ENCODE measurements at regions not wholly inside any gene's neighbourhood (a gene's known extent, or its start where the extent isn't known, plus 50 kb on each side); places are given as distances from the start of the nearest gene placed in this dataset.
A peak's percentile ranks its signal among the peaks of the same experiment; 100 is the strongest.

DNA sequence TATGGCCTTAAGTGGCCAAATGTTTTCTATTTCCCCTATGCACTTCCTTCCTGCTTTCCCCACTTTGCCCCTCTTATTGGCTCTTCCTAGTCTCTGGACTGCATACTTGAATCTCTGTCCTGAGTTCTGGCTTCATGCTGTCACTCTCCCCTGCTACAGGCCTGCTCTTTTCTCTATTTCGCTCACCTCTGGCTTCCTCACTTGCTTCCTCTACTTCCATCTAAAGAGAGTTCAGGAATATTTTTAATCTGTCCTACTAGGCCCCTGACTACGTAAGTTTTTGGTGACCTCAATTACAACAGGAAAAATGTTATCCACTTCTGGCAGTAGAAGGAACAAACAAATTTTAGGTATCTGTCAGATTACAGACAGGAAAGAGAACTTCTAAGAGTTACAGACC is 65.7 kb upstream of the WDR17 start:
- H3K4me3 Mint-ChIP-seq (ENCODE audit: unreplicated experiment): no peak overlapping the region
- peaks cover 5% of the 10 kb centered on the region for H3K4me1 Mint-ChIP-seq (ENCODE audit: low read depth, unreplicated experiment)
- Histone ChIP-seq H3K4me3 (ENCODE audit: insufficient read depth, low read depth, low read length) (no peak overlapping the region), H3K79me2 (ENCODE audit: insufficient read depth, low read length) (no peaks in the 10 kb centered on the region), H3K9ac (ENCODE audit: low read length) (no peak overlapping the region), H3K36me3 (ENCODE audit: insufficient read depth, low read length) (no peaks in the 10 kb centered on the region), H3K27ac (ENCODE audit: low read depth, low read length) (no peak overlapping the region), H3K9me3 (ENCODE audit: insufficient read depth, low read depth, low read length) (no peaks in the 10 kb centered on the region), H4K20me1 (ENCODE audit: insufficient read depth, low read length) (no peaks in the 10 kb centered on the region), H2AFZ (ENCODE audit: low read depth, low read length) (no peak overlapping the region), H3K27me3 (ENCODE audit: insufficient read depth, low read length) (no peaks in the 10 kb centered on the region), H3K4me1 (ENCODE audit: insufficient read depth, low read length) (peaks cover 9% of the 10 kb centered on the region), H3K4me2 (ENCODE audit: low read length) (no peak overlapping the region)
- TF ChIP-seq EZH2 (IDR thresholded peaks at IDR 0.05; ENCODE audit: insufficient read depth, low read length): no peak
- TF ChIP-seq, protein P1, sequence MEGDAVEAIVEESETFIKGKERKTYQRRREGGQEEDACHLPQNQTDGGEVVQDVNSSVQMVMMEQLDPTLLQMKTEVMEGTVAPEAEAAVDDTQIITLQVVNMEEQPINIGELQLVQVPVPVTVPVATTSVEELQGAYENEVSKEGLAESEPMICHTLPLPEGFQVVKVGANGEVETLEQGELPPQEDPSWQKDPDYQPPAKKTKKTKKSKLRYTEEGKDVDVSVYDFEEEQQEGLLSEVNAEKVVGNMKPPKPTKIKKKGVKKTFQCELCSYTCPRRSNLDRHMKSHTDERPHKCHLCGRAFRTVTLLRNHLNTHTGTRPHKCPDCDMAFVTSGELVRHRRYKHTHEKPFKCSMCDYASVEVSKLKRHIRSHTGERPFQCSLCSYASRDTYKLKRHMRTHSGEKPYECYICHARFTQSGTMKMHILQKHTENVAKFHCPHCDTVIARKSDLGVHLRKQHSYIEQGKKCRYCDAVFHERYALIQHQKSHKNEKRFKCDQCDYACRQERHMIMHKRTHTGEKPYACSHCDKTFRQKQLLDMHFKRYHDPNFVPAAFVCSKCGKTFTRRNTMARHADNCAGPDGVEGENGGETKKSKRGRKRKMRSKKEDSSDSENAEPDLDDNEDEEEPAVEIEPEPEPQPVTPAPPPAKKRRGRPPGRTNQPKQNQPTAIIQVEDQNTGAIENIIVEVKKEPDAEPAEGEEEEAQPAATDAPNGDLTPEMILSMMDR (IDR thresholded peaks at IDR 0.05; ENCODE audit: insufficient read depth, low read depth, low read length): no peak
- FAIRE-seq (no peak), DNase-seq (ENCODE audit: low read depth) (no peak)
- no peak overlapping the region for H3K27ac Mint-ChIP-seq (ENCODE audit: unreplicated experiment)
- H3K27me3 Mint-ChIP-seq (ENCODE audit: low read depth, unreplicated experiment): no peaks in the 10 kb centered on the region
- H3K36me3 Mint-ChIP-seq (ENCODE audit: low read depth, unreplicated experiment): no peaks in the 10 kb centered on the region
- no peaks in the 10 kb centered on the region for H3K9me3 Mint-ChIP-seq (ENCODE audit: unreplicated experiment)

DNA sequence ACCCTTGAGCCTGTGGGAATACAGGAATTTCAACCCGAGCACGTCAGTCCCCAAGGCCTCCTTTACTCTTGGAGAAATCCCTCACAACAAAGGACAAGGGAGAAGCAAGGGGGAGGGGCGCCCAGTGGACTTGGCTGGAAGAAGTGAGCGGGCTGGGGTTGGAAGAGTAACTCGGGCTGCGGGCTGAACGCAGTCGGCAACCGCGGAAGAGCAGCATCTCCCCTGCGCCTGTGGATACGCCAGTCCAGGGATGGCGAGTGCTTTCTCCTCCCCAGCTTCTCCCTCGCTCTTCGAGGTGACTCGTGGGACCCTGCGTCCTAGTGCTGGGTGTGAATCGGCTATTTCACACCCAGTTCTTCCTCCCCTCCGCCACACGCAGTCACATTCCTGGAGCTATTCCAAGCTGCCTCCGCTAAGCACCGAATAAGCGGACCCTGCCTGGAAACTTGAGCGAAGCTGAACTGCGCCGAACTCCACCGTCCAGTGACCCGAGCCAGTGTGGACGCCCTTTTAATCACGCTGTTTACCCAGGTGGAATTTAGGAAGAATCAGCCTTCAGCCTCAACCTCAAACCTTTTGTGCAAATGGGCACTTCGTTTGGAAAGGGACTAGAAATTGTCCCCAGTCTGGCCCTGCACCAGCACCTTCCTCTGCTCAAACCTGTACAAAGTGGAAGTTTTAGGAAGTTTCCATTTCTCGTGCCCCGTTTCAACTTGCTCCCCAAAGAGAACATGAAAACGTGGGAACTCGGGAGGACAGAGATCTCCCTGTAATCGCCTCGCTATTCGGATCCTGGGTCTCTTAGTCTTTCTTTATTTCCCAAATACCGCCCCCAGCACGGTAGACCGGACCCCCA is 64.3 kb upstream of the WDR17 start:
- Mint-ChIP-seq H3K9me3 (ENCODE audit: unreplicated experiment) (no peaks in the 10 kb centered on the region), H3K4me1 (ENCODE audit: low read depth, unreplicated experiment) (peaks cover 5% of the 10 kb centered on the region), H3K4me3 (ENCODE audit: unreplicated experiment) (peak overlapping the region; percentile 91), H3K27me3 (ENCODE audit: low read depth, unreplicated experiment) (peaks cover 3% of the 10 kb centered on the region), H3K36me3 (ENCODE audit: low read depth, unreplicated experiment) (no peaks in the 10 kb centered on the region), H3K27ac (ENCODE audit: unreplicated experiment) (peak overlapping the region; percentile 92)
- H3K27me3 ChIP-seq (ENCODE audit: insufficient read depth, low read length): no peaks in the 10 kb centered on the region
- peak overlapping the region; percentile 95 for H2AFZ ChIP-seq (ENCODE audit: low read depth, low read length)
- H3K9me3 ChIP-seq (ENCODE audit: insufficient read depth, low read depth, low read length): no peaks in the 10 kb centered on the region
- TF ChIP-seq, protein P1 (IDR thresholded peaks at IDR 0.05; ENCODE audit: insufficient read depth, low read depth, low read length): no peak
- TF ChIP-seq EZH2 (IDR thresholded peaks at IDR 0.05; ENCODE audit: insufficient read depth, low read length): no peak
- DNase-seq (ENCODE audit: low read depth): peak; percentile 38
- H3K4me3 ChIP-seq (ENCODE audit: insufficient read depth, low read depth, low read length): peak overlapping the region; percentile 68
- H4K20me1 ChIP-seq (ENCODE audit: insufficient read depth, low read length): no peaks in the 10 kb centered on the region
- H3K27ac ChIP-seq (ENCODE audit: low read depth, low read length): no peak overlapping the region
- H3K79me2 ChIP-seq (ENCODE audit: insufficient read depth, low read length): no peaks in the 10 kb centered on the region
- peaks cover 9% of the 10 kb centered on the region for H3K4me1 ChIP-seq (ENCODE audit: insufficient read depth, low read length)
- H3K36me3 ChIP-seq (ENCODE audit: insufficient read depth, low read length): no peaks in the 10 kb centered on the region
- no peak for FAIRE-seq
- H3K9ac ChIP-seq (ENCODE audit: low read length): peak overlapping the region; percentile 63
- H3K4me2 ChIP-seq (ENCODE audit: low read length): peak overlapping the region; percentile 96
